ENCODE measurements at regions not wholly inside any gene's neighbourhood (a gene's known extent, or its start where the extent isn't known, plus 50 kb on each side); places are given as distances from the start of the nearest gene placed in this dataset.
"Not testable (repeated sequence)": the region's sequence is repeated elsewhere in the genome, so short reads cannot be mapped to it uniquely, and the experiment has no call there.

- DNase-seq (ENCODE audit: low read depth) = not testable (repeated sequence)
These were observed 403.1 kb upstream of the RORB start for GRCh38 chr9:74094037-74094436.

GRCh38 chr9:74094766-74095165 lies 402.4 kb upstream of the RORB start:
- no peak for DNase-seq (ENCODE audit: low read depth)

- no peak for DNase-seq (ENCODE audit: low read depth)
These were observed 401.2 kb upstream of the RORB start for GRCh38 chr9:74095925-74096324.

- DNase-seq (ENCODE audit: low read depth) = no peak
These were observed 400.7 kb upstream of the RORB start for GRCh38 chr9:74096420-74096819.

GRCh38 chr9:74100042-74100441 lies 397.1 kb upstream of the RORB start:
- no peak for DNase-seq (ENCODE audit: low read depth)

- DNase-seq (ENCODE audit: low read depth) = not testable (repeated sequence)
These were observed 395.0 kb upstream of the RORB start for GRCh38 chr9:74102148-74102547.

- no peak for DNase-seq (ENCODE audit: low read depth)
These were observed 394.4 kb upstream of the RORB start for GRCh38 chr9:74102702-74103101.

GRCh38 chr9:74107692-74108091 lies 389.4 kb upstream of the RORB start:
- DNase-seq (ENCODE audit: low read depth) = no peak

GRCh38 chr9:74115976-74116375 lies 381.2 kb upstream of the RORB start:
- no peak for DNase-seq (ENCODE audit: low read depth)

- no peak for DNase-seq (ENCODE audit: low read depth)
These were observed 380.0 kb upstream of the RORB start for GRCh38 chr9:74117151-74117550.

GRCh38 chr9:74117731-74118130 lies 379.4 kb upstream of the RORB start:
- DNase-seq (ENCODE audit: low read depth) = no peak

- no peak for DNase-seq (ENCODE audit: low read depth)
These were observed 377.1 kb upstream of the RORB start for GRCh38 chr9:74120061-74120460.

GRCh38 chr9:74120470-74120869 lies 376.7 kb upstream of the RORB start:
- DNase-seq (ENCODE audit: low read depth) = no peak

- DNase-seq (ENCODE audit: low read depth) = no peak
These were observed 374.9 kb upstream of the RORB start for GRCh38 chr9:74122216-74122615.

GRCh38 chr9:74122661-74123060 lies 374.5 kb upstream of the RORB start:
- no peak for DNase-seq (ENCODE audit: low read depth)

- DNase-seq (ENCODE audit: low read depth) = no peak
These were observed 371.2 kb upstream of the RORB start for GRCh38 chr9:74125941-74126340.

- DNase-seq (ENCODE audit: low read depth) = no peak
These were observed 364.1 kb upstream of the RORB start for GRCh38 chr9:74132986-74133385.

GRCh38 chr9:74133921-74134320 lies 363.2 kb upstream of the RORB start:
- DNase-seq (ENCODE audit: low read depth) = no peak

- no peak for DNase-seq (ENCODE audit: low read depth)
These were observed 359.0 kb upstream of the RORB start for GRCh38 chr9:74138182-74138581.

GRCh38 chr9:74140141-74140540 lies 357.0 kb upstream of the RORB start:
- no peak for DNase-seq (ENCODE audit: low read depth)

- no peak for DNase-seq (ENCODE audit: low read depth)
These were observed 349.2 kb upstream of the RORB start for GRCh38 chr9:74147906-74148305.

GRCh38 chr9:74172874-74173273 lies 324.3 kb upstream of the RORB start:
- no peak for DNase-seq (ENCODE audit: low read depth)

- DNase-seq (ENCODE audit: low read depth) = no peak
These were observed 323.9 kb upstream of the RORB start for GRCh38 chr9:74173284-74173683.

GRCh38 chr9:74197771-74198170 lies 299.4 kb upstream of the RORB start:
- DNase-seq (ENCODE audit: low read depth) = not testable (repeated sequence)

- DNase-seq (ENCODE audit: low read depth) = no peak
These were observed 292.1 kb upstream of the RORB start for GRCh38 chr9:74205056-74205455.
